G401 (cell line): ENCODE measurements at regions not wholly inside any gene's neighbourhood (a gene's known extent, or its start where the extent isn't known, plus 50 kb on each side); places are given as distances from the start of the nearest gene placed in this dataset.
A peak's percentile ranks its signal among the peaks of the same experiment; 100 is the strongest.
"Not testable (repeated sequence)": the region's sequence is repeated elsewhere in the genome, so short reads cannot be mapped to it uniquely, and the experiment has no call there.

Source experiments
- DNase-seq: peaks from one replicate; pipeline ENCODE4 v3.0.0-alpha.2; 2015; ENCODE audit warnings: low spot score
- in situ Hi-C: cut with HindIII; loops from 2 replicates; pipeline ENCODE4 v1.10.0; 2016; ENCODE audit warnings: low sequenced_read_pairs, mixed read lengths

DNA sequence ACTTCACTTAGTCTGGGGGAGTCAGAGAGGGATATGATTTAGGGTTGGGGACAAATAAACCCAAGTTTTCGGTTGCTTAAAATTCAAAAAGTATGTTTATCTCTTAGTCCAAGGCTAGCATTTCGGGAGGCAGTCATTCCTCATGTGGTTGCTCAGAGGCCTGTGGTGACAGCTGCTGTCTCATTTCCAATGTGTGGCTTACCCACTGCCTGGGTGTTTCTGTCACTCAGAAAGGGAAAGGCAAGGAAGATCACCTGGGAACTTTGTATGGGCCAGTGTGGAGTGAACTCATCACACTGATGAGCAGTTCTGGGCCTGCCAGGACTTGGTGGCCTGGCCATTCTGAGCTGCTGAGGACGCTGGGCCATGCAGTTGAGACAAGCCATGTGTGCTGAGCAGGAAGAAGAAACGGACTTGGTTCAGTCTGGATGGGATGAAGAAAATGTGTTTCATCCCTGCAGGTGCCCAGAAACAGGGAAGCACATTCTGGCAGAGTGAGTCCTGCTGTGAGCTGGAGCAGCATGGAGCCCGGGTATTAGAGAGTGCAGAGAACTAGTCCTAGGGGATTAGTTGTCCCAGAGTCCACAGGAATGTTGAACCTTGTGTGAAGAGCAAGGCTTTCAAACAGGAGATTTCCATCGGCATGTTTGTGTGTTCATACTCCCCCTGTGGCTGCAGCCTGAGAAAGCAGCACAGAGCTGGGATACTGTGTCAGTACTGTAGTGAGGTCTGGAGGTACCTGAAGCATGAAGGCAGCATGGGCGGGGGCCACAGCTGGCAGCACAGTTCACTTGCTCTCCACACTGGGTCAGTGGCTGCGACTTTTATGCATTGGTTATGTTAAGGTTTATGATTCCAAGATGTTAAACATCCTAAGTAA is 211.1 kb upstream of the IGFBP3 start:
- in situ Hi-C loops: no loop called here
- DNase-seq: peak; percentile 17

GRCh38 chr7:46129831-46130230 is 208.8 kb upstream of the IGFBP3 start:
- in situ Hi-C loops: no loop called here
- DNase-seq: no peak

DNA sequence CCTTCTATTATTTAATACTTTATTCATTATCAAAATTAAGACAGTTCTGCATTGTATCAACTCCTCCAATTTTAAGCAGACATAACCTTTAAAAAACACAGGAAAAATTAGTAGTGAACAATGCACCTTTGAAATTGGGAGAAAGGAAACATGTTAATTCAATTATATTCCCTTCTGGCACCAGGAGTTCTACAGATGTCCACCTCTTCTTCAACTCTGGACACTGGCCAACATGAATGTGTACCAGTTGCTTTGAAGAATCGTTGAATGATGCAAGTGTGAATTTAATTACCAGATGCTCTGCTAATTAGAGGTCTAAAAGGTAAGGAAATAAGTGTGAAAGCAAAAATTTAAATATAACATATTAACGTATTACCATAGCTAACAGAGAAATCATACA is 206.7 kb upstream of the IGFBP3 start:
- in situ Hi-C loops: no loop called here
- DNase-seq: no peak

DNA sequence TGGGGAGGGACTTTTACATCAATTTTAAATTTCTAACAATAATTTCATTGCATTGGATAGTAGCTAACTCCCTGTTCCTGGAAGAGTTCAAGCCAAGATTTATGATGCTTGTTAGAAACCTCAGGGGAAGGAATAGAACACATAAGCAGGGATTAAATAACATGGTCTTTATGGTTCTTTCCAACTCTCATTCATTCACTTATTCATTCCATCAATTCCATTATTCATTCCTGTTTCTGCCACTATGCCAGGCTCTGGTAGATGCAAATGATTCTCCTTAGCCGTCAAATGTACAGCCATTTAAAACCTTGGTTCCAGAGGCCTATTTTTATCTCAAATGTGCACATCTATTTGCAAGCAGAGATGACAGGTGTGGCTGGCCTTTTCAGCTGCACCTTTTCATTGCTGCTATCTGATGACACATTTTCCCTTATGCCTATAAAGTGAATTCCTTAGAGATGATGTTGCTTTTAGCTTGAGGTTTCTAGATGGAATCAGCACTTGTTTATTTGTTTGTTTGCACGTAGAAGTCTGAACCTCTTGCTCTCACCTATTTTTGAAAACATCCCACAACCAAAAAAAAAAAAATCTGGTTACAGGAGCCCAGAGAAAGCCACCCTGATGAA is 205.7 kb upstream of the IGFBP3 start:
- in situ Hi-C loops: no loop called here
- no peak for DNase-seq

DNA sequence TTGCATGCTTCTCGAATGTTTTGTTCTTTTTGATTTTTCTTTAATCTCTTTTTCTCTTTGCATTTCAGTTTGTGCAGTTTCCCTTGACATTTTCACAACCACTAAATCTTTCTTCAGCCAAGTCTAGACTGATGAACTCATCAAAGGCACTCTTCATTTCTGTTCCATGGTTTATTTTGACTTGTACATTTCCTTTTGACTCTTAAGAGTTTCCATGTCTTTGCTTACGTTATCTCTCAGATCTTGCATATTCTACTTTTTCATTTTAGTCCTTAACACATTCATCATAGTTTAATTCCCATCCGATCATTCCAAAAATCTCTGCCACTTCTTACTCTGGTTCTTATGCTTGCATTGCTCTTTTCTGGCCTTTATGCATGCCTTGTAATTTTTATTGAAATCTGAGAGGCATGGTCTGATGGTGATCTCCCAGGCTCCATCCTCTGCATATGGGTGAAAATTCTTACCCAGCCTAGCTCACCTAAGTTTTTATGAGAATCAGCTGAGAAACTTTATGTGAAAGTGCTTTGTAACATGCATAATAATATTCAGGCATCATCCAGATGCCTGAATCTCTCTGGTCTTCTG is 202.8 kb upstream of the IGFBP3 start:
- in situ Hi-C loops: no loop called here
- no peak for DNase-seq

GRCh38 chr7:46115410-46115809 is 194.3 kb upstream of the IGFBP3 start:
- in situ Hi-C loops: no loop called here
- DNase-seq: no peak

DNA sequence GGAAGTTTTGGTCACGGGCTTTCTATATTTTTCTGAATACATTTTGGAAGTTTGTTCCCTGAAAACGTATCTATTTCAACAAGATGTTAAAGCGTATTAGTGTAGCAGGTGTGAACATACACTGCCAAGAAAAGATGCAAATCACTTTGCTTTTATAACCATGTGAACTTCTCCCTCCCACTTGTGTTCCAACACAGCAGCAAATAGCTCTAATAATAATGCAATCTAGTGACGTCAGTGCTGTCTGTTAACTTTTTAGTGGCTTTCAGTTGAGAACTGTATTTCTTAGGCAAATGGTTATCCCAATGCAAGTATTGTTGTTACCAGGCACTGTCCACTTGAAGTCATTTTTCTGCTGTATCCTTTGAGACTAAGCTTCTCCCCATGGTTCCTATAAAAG is 188.4 kb upstream of the IGFBP3 start:
- in situ Hi-C loops: no loop called here
- DNase-seq: no peak

GRCh38 chr7:46108272-46108671 is 187.2 kb upstream of the IGFBP3 start:
- no peak for DNase-seq
- in situ Hi-C loops: no loop called here

DNA sequence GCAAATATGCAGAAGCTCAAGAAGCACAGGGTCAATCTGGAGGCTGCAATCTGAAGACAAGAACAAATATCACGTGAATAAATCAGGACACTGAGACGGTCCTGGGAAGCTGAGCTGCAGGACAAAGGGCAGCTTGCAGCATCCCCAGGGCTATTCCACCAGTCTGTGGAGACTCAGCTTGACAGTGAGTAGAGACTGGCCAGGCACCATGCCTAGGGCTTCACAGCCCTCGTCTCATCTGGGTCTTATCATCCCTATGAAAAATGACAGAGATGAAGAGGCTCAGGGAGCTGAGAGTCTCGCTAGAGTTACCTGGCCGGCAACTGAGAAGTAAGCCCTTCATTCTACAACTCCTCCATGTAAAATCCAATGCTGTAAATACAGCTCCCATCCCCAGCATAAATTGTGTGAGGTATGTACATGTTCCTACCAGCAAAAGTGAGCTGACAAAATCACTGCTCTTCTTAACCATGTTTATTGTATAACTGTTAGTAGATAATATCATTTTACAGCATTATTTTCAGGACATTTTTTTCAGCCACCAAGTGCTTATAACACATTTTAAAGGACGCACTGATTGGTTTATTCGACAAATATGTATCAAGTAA is 186.6 kb upstream of the IGFBP3 start:
- DNase-seq: no peak
- in situ Hi-C loops: no loop called here

DNA sequence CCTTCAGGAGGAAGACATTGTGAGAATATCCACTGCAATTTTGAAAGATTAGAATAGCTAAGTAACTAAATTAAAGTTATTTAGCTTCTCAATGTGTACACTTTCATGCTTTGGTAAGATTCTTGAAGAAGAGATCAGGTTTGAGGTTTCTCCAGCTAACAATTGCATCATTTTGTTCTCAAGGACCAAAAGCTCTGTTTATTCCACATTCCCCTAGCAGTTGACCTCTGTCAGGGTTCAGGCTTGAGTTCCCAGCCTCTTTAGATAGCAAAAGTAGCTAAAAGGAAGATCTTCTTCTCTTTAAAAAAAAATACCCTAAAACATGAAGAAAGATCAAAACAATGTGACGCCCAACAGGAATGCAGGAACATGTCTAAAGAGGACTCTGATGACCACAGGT is 179.4 kb upstream of the IGFBP3 start:
- DNase-seq: no peak
- in situ Hi-C loops: no loop called here

DNA sequence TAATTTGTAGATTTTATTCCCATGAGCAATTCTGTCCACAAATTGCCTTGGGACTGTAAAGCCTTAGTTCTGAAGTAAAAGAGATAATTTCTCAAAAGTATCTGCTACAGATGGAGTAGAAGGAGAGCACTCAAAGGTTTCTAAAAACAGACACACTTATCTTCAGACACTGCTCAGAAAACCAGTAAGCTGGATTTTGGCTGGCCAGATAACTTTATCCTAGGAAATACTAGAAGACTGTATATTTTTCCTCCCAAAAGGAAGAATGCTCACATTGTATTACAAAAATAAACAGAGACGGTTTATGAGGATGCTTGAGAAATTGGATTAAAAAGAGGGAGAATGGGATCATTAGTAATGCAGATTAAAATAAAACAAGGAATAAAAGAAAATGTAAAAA is 178.0 kb upstream of the IGFBP3 start:
- no peak for DNase-seq
- in situ Hi-C loops: no loop called here

- in situ Hi-C loops: no loop called here
- no peak for DNase-seq
These were observed 170.0 kb upstream of the IGFBP3 start for GRCh38 chr7:46091071-46091470.

- DNase-seq: no peak
- in situ Hi-C loops: no loop called here
These were observed 168.2 kb upstream of the IGFBP3 start for GRCh38 chr7:46089281-46089680.

- DNase-seq, in situ Hi-C loops: not testable (repeated sequence)
These were observed 167.4 kb upstream of the IGFBP3 start for GRCh38 chr7:46088486-46088885.

GRCh38 chr7:46080595-46081159 is 159.6 kb upstream of the IGFBP3 start:
- in situ Hi-C loops: no loop called here
- no peak for DNase-seq

DNA sequence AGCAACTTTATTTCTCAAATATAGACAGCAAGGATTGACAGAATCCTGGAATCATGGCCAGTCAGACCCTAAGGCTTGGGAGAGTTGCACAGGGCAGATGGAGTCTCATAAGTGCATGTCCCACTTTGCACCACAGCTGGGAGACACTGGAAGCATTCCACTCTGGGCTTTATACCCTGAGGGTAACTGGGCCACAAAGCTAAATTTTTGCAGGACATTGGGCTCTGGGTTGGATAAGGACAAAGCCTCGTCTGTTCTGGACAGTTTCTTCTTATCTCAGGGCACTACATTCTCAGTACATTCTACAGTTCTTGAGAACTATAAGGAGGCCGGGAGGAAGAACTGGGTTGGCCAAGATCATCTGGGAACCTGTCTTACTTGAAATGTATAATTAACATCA is 158.3 kb upstream of the IGFBP3 start:
- no peak for DNase-seq
- in situ Hi-C loops: no loop called here

GRCh38 chr7:46076527-46076926 is 155.5 kb upstream of the IGFBP3 start:
- in situ Hi-C loops: no loop called here
- no peak for DNase-seq

- no peak for DNase-seq
- in situ Hi-C loops: no loop called here
These were observed 151.7 kb upstream of the IGFBP3 start for GRCh38 chr7:46072722-46073121.

- DNase-seq: no peak
- in situ Hi-C loops: no loop called here
These were observed 150.5 kb upstream of the IGFBP3 start for GRCh38 chr7:46071601-46072000.

DNA sequence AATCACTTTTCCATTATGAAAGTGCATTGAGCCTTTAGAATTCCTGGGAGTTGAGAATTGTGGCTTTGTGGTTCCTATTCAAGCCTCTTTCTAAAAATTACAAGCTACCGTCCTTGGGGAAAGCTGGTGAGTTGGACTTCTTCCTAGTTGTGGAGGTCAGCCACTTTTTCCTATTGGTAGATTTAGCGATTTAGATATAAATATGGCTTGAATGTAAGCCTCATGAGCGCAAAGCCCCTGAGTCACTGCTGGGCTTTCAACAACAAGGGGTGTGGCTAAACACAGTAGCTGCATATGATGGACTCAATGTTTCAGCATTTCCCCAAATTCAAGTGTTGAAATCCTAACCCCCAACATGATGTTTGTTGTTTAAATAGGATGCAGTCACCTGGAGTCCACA is 150.0 kb upstream of the IGFBP3 start:
- no peak for DNase-seq
- in situ Hi-C loops: no loop called here
